Mesenchymal stem cell (in vitro differentiated cells and primary cell): ENCODE measurements at regions not wholly inside any gene's neighbourhood (a gene's known extent, or its start where the extent isn't known, plus 50 kb on each side); places are given as distances from the start of the nearest gene placed in this dataset.

ENCODE experiments used
- DNase-seq: peaks from one replicate; pipeline ENCODE4 v3.0.0-alpha.2; 2013
- H2AFZ ChIP-seq: one replicate; pipeline ENCODE4 v1.6.1; 2013; ENCODE audit warnings: low read depth, mild to moderate bottlenecking, control low read depth, inconsistent platforms, low read length, moderate library complexity
- H2AK5ac ChIP-seq: 2 replicates; pipeline ENCODE4 v1.6.1; 2013; ENCODE audit warnings: low read length, moderate library complexity, mild to moderate bottlenecking, inconsistent platforms; ENCODE audit not compliant: severe bottlenecking
- H2BK120ac ChIP-seq: one replicate; pipeline ENCODE4 v1.6.1; 2013; ENCODE audit warnings: low read depth, mild to moderate bottlenecking, inconsistent platforms, low read length, moderate library complexity
- H2BK12ac ChIP-seq, 2 experiments: one replicate each; pipeline ENCODE4 v1.6.1; 2013; ENCODE audit warnings: inconsistent platforms in 2 of 2, low read length in 2 of 2, mild to moderate bottlenecking in 2 of 2, moderate library complexity in 2 of 2, control low read depth in 1 of 2
- H2BK15ac ChIP-seq: one replicate; pipeline ENCODE4 v1.6.1; 2013; ENCODE audit warnings: mild to moderate bottlenecking, low read depth, inconsistent platforms; ENCODE audit not compliant: poor library complexity, severe bottlenecking
- H2BK5ac ChIP-seq: 2 replicates; pipeline ENCODE4 v1.6.1; 2013; ENCODE audit warnings: low read depth, mild to moderate bottlenecking, low read length, control low read depth, inconsistent platforms; ENCODE audit not compliant: poor library complexity, severe bottlenecking
- H3K14ac ChIP-seq, 2 experiments: one replicate each; pipeline ENCODE4 v1.6.1; 2013; ENCODE audit warnings: inconsistent platforms in 2 of 2, low read length in 2 of 2, control low read depth in 1 of 2, mild to moderate bottlenecking in 1 of 2, moderate library complexity in 1 of 2
- H3K18ac ChIP-seq, 2 experiments: one replicate each; pipeline ENCODE4 v1.6.1; 2013; ENCODE audit warnings: inconsistent platforms in 2 of 2, low read length in 2 of 2, control low read depth in 1 of 2, low read depth in 1 of 2, mild to moderate bottlenecking in 1 of 2
- H3K23ac ChIP-seq, 2 experiments: one replicate each; pipeline ENCODE4 v1.6.1; 2013; ENCODE audit warnings: inconsistent platforms in 2 of 2, low read length in 2 of 2, mild to moderate bottlenecking in 2 of 2, moderate library complexity in 2 of 2, control low read depth in 1 of 2
- H3K27ac ChIP-seq: 2 replicates; pipeline ENCODE4 v1.5.1; 2013; ENCODE audit warnings: mild to moderate bottlenecking, moderate library complexity, low read length, control low read depth, inconsistent platforms; ENCODE audit not compliant: poor library complexity, severe bottlenecking
- H3K27me3 ChIP-seq, 2 experiments: 2 replicates each; pipeline versions ENCODE4 v1.6.1 to v1.7.0; 2013; ENCODE audit warnings: low read length in 2 of 2, mild to moderate bottlenecking in 2 of 2, moderate library complexity in 2 of 2, control low read depth in 1 of 2, inconsistent platforms in 1 of 2; ENCODE audit not compliant: control insufficient read depth in 1 of 2, insufficient read depth in 1 of 2
- H3K36me3 ChIP-seq, 2 experiments: 2 replicates each; pipeline versions ENCODE4 v1.6.1 to v1.7.0; 2013; ENCODE audit warnings: low read length in 2 of 2, control low read depth in 1 of 2, inconsistent platforms in 1 of 2, low read depth in 1 of 2, mild to moderate bottlenecking in 1 of 2; ENCODE audit not compliant: insufficient read depth in 2 of 2, control insufficient read depth in 1 of 2
- H3K4ac ChIP-seq, 2 experiments: one replicate each; pipeline ENCODE4 v1.6.1; 2013; ENCODE audit warnings: inconsistent platforms in 2 of 2, low read length in 2 of 2, mild to moderate bottlenecking in 2 of 2, moderate library complexity in 2 of 2, control low read depth in 1 of 2, low read depth in 1 of 2
- H3K4me1 ChIP-seq: 2 replicates; pipeline ENCODE4 v1.6.1; 2013; ENCODE audit warnings: low read depth, low read length, control low read depth; ENCODE audit not compliant: control insufficient read depth, insufficient read depth
- H3K4me2 ChIP-seq: 2 replicates; pipeline ENCODE4 v1.6.1; 2013; ENCODE audit warnings: low read length, mild to moderate bottlenecking, inconsistent platforms; ENCODE audit not compliant: poor library complexity, severe bottlenecking
- H3K4me3 ChIP-seq, 2 experiments: 2 replicates each; pipeline versions ENCODE4 v1.5.1 to v1.7.0; 2013; ENCODE audit warnings: low read length in 2 of 2, mild to moderate bottlenecking in 2 of 2, control low read depth in 1 of 2, low read depth in 1 of 2; ENCODE audit not compliant: insufficient read depth in 1 of 2
- H3K79me1 ChIP-seq: replicated peaks from 2 replicates; pipeline ENCODE4 v1.6.1; 2013; ENCODE audit warnings: mild to moderate bottlenecking, control low read depth, low read length, inconsistent platforms; ENCODE audit not compliant: poor library complexity, severe bottlenecking
- H3K9ac ChIP-seq: 2 replicates; pipeline ENCODE4 v1.7.0; 2013; ENCODE audit warnings: mild to moderate bottlenecking, low read length, moderate library complexity
- H3K9me3 ChIP-seq: 2 replicates; pipeline ENCODE4 v1.7.0; 2013; ENCODE audit warnings: mild to moderate bottlenecking, low read length; ENCODE audit not compliant: control insufficient read depth
- H4K8ac ChIP-seq: one replicate; pipeline ENCODE4 v1.6.1; 2013; ENCODE audit warnings: inconsistent platforms, mild to moderate bottlenecking, low read length, moderate library complexity
- H4K91ac ChIP-seq: one replicate; pipeline ENCODE4 v1.6.1; 2013; ENCODE audit warnings: mild to moderate bottlenecking, low read length, inconsistent platforms
- WGBS: methylation state at CpG from one replicate; pipeline ENCODE4 v1.1.7; 2013; ENCODE audit warnings: mixed read lengths; 5-methylcytosine and 5-hydroxymethylcytosine counted together

DNA sequence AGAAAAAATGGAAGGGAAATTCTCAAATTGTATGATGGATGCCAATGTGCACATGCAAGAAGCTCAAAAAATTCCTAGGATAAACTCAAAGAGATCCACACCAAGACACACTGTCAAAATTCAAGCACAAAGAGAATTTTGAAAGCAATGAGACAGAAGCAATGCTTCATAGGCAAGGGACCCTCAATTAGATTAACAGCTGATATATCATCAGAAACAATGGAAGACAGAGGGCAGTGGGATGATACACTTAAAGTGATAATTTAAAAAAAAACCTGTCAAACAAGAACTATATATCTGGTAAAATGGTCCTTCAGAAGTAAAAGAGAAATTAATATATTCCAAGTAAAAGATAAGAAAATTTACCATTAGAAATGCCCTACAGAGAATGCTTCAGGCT, 306.3 kb upstream of the PCDH7 start:
- Histone ChIP-seq H2AK5ac (no peak overlapping the region), H3K4me2 (no peak overlapping the region), H3K4ac (no peak overlapping the region), H3K4me1 (no peaks in the 10 kb centered on the region), H4K8ac (no peak overlapping the region), H2BK5ac (no peak overlapping the region), H3K14ac (no peak overlapping the region), H3K79me1 (no peaks in the 10 kb centered on the region), H3K18ac (no peak overlapping the region), H3K9ac (no peak overlapping the region), H2BK15ac (no peak overlapping the region), H3K27ac (no peak overlapping the region), H3K9me3 (peaks cover 60% of the 10 kb centered on the region), H3K4me3 (no peak overlapping the region), H3K27me3 (no peaks in the 10 kb centered on the region), H3K36me3 (no peaks in the 10 kb centered on the region), H4K91ac (no peak overlapping the region), H2BK12ac (no peak overlapping the region), H3K23ac (no peak overlapping the region), H2BK120ac (no peak overlapping the region), H2AFZ (no peak overlapping the region)
- DNase-seq: no peak

DNA sequence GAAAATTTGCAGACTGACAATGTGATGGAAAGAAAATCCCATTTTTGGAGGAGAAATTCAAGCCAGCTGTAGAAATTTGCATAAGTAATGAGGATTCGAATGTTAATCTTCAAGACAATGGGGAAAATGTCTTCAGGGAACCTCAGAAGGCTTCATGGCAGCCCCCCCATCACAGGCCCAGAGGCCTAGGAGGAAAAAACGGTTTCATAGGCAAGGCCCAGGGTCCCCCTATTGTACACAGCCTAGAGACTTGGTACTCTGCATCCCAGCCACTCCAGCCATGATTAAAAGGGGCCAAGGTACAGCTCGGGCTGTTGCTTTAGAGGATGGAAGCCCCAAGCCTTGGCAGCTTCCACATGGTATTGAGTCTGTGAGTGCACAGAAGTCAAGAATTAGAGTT, 303.6 kb upstream of the PCDH7 start:
- Histone ChIP-seq H2AFZ (no peak overlapping the region), H3K36me3 (no peaks in the 10 kb centered on the region), H3K9me3 (peaks cover 46% of the 10 kb centered on the region), H3K27ac (no peak overlapping the region), H3K4me3 (no peak overlapping the region), H2BK12ac (no peak overlapping the region), H4K91ac (no peak overlapping the region), H3K14ac (no peak overlapping the region), H3K79me1 (no peaks in the 10 kb centered on the region), H3K18ac (no peak overlapping the region), H3K4me2 (no peak overlapping the region), H2BK15ac (no peak overlapping the region), H3K9ac (no peak overlapping the region), H2BK120ac (no peak overlapping the region), H3K27me3 (no peaks in the 10 kb centered on the region), H3K4me1 (no peaks in the 10 kb centered on the region), H4K8ac (no peak overlapping the region), H2AK5ac (no peak overlapping the region), H2BK5ac (no peak overlapping the region), H3K4ac (no peak overlapping the region), H3K23ac (no peak overlapping the region)
- 65% methylated on average over 3 of the region's 3 CpGs for WGBS
- no peak for DNase-seq

GRCh38 chr4:30427932-30428331, 292.2 kb upstream of the PCDH7 start:
- Histone ChIP-seq H3K14ac (no peak overlapping the region), H2BK15ac (no peak overlapping the region), H3K27me3 (no peaks in the 10 kb centered on the region), H3K36me3 (no peaks in the 10 kb centered on the region), H2AFZ (no peak overlapping the region), H3K9ac (no peak overlapping the region), H3K27ac (no peak overlapping the region), H2BK12ac (no peak overlapping the region), H4K8ac (no peak overlapping the region), H3K4me3 (no peak overlapping the region), H3K18ac (no peak overlapping the region), H2BK5ac (no peak overlapping the region), H3K23ac (no peak overlapping the region), H3K9me3 (peaks cover 24% of the 10 kb centered on the region), H3K4me1 (no peaks in the 10 kb centered on the region), H3K79me1 (no peaks in the 10 kb centered on the region), H3K4ac (no peak overlapping the region), H2BK120ac (no peak overlapping the region), H3K4me2 (no peak overlapping the region), H4K91ac (no peak overlapping the region), H2AK5ac (no peak overlapping the region)
- 95% methylated on average over 2 of the region's 2 CpGs for WGBS
- no peak for DNase-seq

DNA sequence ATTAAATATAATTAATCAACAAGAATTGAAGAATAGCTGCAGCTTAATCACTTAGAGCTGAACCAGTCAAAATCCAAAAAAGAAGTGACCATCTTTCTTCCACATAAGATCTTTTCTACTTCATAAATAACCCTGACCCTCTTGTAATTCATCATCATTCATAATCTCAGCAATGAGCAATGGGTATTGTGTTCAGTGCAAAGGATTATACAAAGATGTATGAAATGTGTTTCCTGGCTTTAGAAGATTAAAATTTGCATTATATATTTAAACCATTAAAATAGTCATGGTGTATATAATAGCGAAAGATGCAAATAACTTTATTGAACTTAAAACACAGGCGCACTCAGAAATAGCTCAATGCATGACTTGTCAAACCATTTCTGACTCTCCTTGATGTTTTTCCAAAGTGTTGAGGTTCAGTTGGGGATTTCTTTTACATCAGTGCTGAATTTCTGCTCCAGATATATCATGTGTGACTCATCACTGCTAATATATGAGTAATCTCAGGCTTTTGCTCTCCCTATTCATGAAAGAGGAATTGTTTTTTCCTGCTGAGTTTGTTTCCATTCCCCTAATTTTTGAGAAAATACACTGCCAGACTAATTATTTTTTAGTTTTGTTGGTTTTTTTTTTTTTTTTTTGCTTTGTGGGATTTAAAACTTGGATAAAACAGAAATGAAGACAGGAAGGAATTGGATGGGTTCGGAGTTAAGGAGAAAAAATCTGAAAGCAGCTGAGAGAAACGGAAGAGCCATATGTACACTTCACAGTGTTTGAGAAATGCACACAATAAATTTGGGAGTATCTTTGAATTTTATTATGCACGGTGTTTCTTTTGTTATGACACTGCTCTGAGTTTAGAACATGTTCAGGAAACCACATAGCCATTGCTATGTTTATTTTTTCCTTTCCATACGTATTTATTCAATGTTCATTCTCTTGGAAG, 290.1 kb upstream of the PCDH7 start:
- no peak overlapping the region for H3K4ac ChIP-seq
- peak; percentile 81 for DNase-seq
- H3K27me3 ChIP-seq: no peaks in the 10 kb centered on the region
- no peak overlapping the region for H3K18ac ChIP-seq
- H2BK5ac ChIP-seq: no peak overlapping the region
- peak overlapping the region; percentile 12 for H3K9ac ChIP-seq
- WGBS: 53% methylated on average over 2 of the region's 6 CpGs
- H2BK15ac ChIP-seq: no peak overlapping the region
- H3K79me1 ChIP-seq: no peaks in the 10 kb centered on the region
- no peak overlapping the region for H2BK12ac ChIP-seq
- no peak overlapping the region for H3K27ac ChIP-seq
- H3K4me3 ChIP-seq: no peak overlapping the region
- H3K4me2 ChIP-seq: no peak overlapping the region
- no peak overlapping the region for H3K23ac ChIP-seq
- no peak overlapping the region for H3K14ac ChIP-seq
- H4K8ac ChIP-seq: no peak overlapping the region
- H3K4me1 ChIP-seq: no peaks in the 10 kb centered on the region
- H2BK120ac ChIP-seq: no peak overlapping the region
- H3K9me3 ChIP-seq: peaks cover 9% of the 10 kb centered on the region
- no peak overlapping the region for H2AK5ac ChIP-seq
- no peaks in the 10 kb centered on the region for H3K36me3 ChIP-seq
- H2AFZ ChIP-seq: no peak overlapping the region
- H4K91ac ChIP-seq: no peak overlapping the region
